ENCODE measurements at regions not wholly inside any gene's neighbourhood (a gene's known extent, or its start where the extent isn't known, plus 50 kb on each side); places are given as distances from the start of the nearest gene placed in this dataset.

- Mint-ChIP-seq H3K27me3 (peaks cover 31% of the 10 kb centered on the region), H3K27ac (no peak overlapping the region), H3K4me1 (no peaks in the 10 kb centered on the region), H3K9me3 (peaks cover 8% of the 10 kb centered on the region), H3K36me3 (no peaks in the 10 kb centered on the region), H3K4me3 (no peak overlapping the region)
- no peak for ATAC-seq
Observed at GRCh38 chr2:71748227-71748626, 294.9 kb downstream of the DYSF start.

- no peak for ATAC-seq
- H3K27ac Mint-ChIP-seq = no peak overlapping the region
Observed at GRCh38 chr2:71747559-71747958, 294.2 kb downstream of the DYSF start.

GRCh38 chr2:71746946-71747501 lies 293.7 kb downstream of the DYSF start:
- Mint-ChIP-seq H3K4me1 (no peaks in the 10 kb centered on the region), H3K36me3 (no peaks in the 10 kb centered on the region), H3K27me3 (peaks cover 24% of the 10 kb centered on the region), H3K9me3 (peaks cover 7% of the 10 kb centered on the region), H3K27ac (no peak overlapping the region), H3K4me3 (no peak overlapping the region)
- ATAC-seq = no peak

More at GRCh38 chr2:71747559-71747958, 294.2 kb downstream of the DYSF start:
- no peaks in the 10 kb centered on the region for H3K36me3 Mint-ChIP-seq
- H3K4me3 Mint-ChIP-seq = no peak overlapping the region
- peaks cover 8% of the 10 kb centered on the region for H3K9me3 Mint-ChIP-seq
- peaks cover 29% of the 10 kb centered on the region for H3K27me3 Mint-ChIP-seq
- H3K4me1 Mint-ChIP-seq = no peaks in the 10 kb centered on the region

GRCh38 chr2:71744781-71745180 lies 291.4 kb downstream of the DYSF start:
- no peak overlapping the region for H3K4me3 Mint-ChIP-seq
- ATAC-seq = no peak
- peaks cover 18% of the 10 kb centered on the region for H3K27me3 Mint-ChIP-seq
- no peaks in the 10 kb centered on the region for H3K4me1 Mint-ChIP-seq
- H3K9me3 Mint-ChIP-seq = peaks cover 2% of the 10 kb centered on the region
- H3K36me3 Mint-ChIP-seq = no peaks in the 10 kb centered on the region
- H3K27ac Mint-ChIP-seq = no peak overlapping the region

GRCh38 chr2:71743995-71744675 lies 290.8 kb downstream of the DYSF start:
- Mint-ChIP-seq H3K36me3 (no peaks in the 10 kb centered on the region), H3K9me3 (peaks cover 3% of the 10 kb centered on the region), H3K27me3 (peaks cover 18% of the 10 kb centered on the region), H3K27ac (no peak overlapping the region), H3K4me3 (no peak overlapping the region), H3K4me1 (no peaks in the 10 kb centered on the region)
- no peak for ATAC-seq

GRCh38 chr2:71742953-71743601 lies 289.7 kb downstream of the DYSF start:
- H3K4me1 Mint-ChIP-seq = no peaks in the 10 kb centered on the region
- H3K27ac Mint-ChIP-seq = no peak overlapping the region
- H3K9me3 Mint-ChIP-seq = peaks cover 7% of the 10 kb centered on the region
- no peak for ATAC-seq
- H3K27me3 Mint-ChIP-seq = peaks cover 18% of the 10 kb centered on the region
- H3K4me3 Mint-ChIP-seq = no peak overlapping the region
- H3K36me3 Mint-ChIP-seq = no peaks in the 10 kb centered on the region

- peaks cover 12% of the 10 kb centered on the region for H3K9me3 Mint-ChIP-seq
- ATAC-seq = no peak
- no peak overlapping the region for H3K27ac Mint-ChIP-seq
- H3K27me3 Mint-ChIP-seq = peaks cover 12% of the 10 kb centered on the region
- no peaks in the 10 kb centered on the region for H3K4me1 Mint-ChIP-seq
- H3K36me3 Mint-ChIP-seq = no peaks in the 10 kb centered on the region
- no peak overlapping the region for H3K4me3 Mint-ChIP-seq
Observed at GRCh38 chr2:71736986-71737385, 283.6 kb downstream of the DYSF start.

- Mint-ChIP-seq H3K9me3 (peaks cover 12% of the 10 kb centered on the region), H3K27ac (no peak overlapping the region), H3K4me1 (no peaks in the 10 kb centered on the region), H3K4me3 (no peak overlapping the region), H3K36me3 (no peaks in the 10 kb centered on the region), H3K27me3 (peaks cover 12% of the 10 kb centered on the region)
- no peak for ATAC-seq
Observed at GRCh38 chr2:71736091-71736861, 282.9 kb downstream of the DYSF start.

Data from stimulated activated memory B cell treated with anti-CD40 and anti-IgM and Interleukin-4, amounts not matched to agents 10 μg/mL and 1 μg/mL and 100 μg/mL, for 72 hours (primary cell).